SKM-1 treated with dmso at 0.1 percent for 144 hours (cell line): ENCODE measurements at regions not wholly inside any gene's neighbourhood (a gene's known extent, or its start where the extent isn't known, plus 50 kb on each side); places are given as distances from the start of the nearest gene placed in this dataset.

Experiments
- DNase-seq: peaks from one replicate; lab custom pipeline; 2025; ENCODE audit not compliant: unreplicated experiment; lab: John Stamatoyannopoulos, UW

DNA sequence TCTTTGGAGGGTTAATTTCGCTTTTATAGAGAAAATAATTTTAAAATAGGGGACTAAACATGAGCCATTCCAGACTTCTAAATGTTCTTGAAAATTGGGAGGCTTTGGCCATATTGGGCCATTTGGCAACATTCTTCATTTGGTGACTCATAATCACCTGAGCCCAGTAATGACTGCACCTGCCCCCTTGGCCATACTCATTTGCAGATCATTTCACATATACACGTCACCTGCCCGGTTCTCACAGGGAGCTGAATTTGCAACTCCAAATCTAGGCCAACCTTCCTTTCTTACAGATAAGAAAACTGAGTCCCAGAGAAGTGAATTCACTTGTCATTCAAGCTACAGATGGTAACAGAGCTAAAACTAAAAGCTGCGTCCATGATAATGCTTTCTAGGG is 289.7 kb downstream of the EPHA4 start:
- DNase-seq = no peak

- no peak for DNase-seq
Observed at GRCh38 chr2:221283896-221284545, 288.1 kb downstream of the EPHA4 start.

DNA sequence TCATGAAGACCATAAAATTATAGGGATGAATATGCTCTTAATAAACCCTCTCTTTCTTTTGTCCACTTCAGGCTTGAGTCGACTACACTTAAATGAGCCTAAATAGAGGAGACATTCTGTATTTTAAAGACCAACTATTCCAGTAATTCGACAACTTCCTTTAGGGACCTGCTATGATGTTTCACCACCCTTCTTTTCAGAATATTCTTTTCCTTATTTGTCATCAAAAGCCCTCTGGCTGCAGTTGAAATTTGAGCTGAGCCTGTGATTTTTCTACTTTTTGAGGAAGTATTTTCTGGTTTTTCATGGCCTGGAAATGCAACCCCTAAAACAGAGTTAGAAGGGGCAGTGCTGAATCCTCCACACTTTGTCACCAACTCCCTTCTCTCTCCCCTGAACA is 287.0 kb downstream of the EPHA4 start:
- DNase-seq = no peak

GRCh38 chr2:221286406-221286805 is 285.7 kb downstream of the EPHA4 start:
- DNase-seq = no peak

- no peak for DNase-seq
Observed at GRCh38 chr2:221289389-221289788, 282.7 kb downstream of the EPHA4 start.

DNA sequence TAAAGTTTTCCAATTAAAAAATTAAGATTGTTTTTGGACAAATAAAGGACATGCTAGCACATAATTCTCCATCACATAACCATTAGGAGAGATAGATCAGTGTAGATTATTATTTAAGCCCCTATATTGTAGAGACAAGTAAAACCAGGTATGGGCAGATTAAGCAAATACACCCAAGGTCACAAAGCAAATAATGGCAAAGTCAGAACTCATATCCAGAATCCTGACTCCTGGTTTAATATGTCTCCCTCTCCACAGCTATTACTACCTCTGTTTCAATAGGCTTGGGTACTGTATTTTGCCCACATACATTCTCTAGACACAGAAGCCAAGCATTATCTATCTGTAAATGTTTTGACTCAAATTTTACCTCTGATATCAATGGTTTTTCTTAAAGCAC is 282.3 kb downstream of the EPHA4 start:
- DNase-seq = no peak

GRCh38 chr2:221293949-221294742 is 278.0 kb downstream of the EPHA4 start:
- no peak for DNase-seq

- DNase-seq = no peak
Observed at GRCh38 chr2:221304916-221305315, 267.2 kb downstream of the EPHA4 start.

DNA sequence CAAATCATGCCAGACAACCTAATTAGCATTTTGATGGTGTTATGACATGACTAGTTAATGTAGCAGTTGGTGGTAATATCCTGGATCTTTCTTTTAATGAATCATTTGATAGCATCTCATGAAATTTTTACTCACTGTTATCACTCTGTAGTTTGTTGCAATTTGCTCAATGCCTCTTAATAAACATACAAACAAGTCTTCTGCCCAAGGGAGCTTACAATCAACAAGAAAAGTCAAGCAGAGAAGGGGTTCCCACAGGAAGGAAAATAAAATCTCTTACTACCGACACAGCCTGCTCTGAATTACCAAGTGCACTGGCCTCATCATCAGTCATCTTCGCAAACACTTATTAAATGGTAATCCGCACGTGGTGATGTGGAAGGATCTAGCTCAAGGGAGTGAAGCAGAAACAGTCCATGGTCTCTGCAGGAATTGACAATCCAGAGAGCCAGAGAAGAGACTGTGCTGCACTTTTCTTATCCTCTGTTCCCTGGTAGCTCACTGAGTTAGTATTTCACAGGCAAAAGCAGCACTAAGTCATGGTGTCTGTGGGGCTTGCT is 263.5 kb downstream of the EPHA4 start:
- no peak for DNase-seq

- no peak for DNase-seq
Observed at GRCh38 chr2:221309892-221310583, 262.1 kb downstream of the EPHA4 start.

DNA sequence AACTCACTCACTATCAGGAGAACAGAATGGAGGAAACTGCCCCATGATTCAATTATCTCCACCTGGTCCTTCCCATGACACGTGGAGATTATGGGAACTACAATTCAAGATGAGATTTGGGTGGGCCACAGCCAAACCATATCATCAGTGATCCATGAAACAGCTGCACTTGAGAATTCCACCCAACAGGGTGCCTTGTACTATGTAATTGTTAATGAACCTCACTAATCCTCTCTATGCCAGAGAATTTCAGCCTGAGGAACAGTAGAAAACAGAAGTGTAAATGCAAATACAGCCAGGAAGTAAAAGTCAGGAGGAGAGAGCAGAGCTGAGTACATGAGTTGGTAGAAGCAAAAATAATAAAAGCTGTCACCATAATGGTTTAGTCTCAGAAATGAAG is 261.4 kb downstream of the EPHA4 start:
- DNase-seq = no peak

DNA sequence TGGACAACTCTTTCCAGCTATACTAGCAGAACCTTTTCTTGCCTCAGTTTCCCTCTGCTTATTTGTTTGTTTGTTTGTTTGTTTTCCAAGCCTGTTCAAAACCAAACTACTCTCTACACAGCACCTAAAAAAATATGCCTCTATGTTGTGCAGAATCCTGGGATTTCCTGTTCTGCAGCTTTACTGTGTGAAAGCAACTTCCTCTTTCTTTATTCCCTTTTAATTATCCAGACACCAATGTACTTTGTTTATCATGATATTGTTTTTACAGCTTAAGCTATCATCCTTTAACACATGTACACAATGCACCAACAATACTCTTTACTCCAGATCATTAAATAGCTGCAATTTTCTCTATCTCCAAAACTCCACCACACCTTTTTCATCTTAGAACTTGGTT is 259.5 kb downstream of the EPHA4 start:
- no peak for DNase-seq

GRCh38 chr2:221314786-221315185 is 257.3 kb downstream of the EPHA4 start:
- DNase-seq = no peak

- no peak for DNase-seq
Observed at GRCh38 chr2:221318376-221319130, 253.6 kb downstream of the EPHA4 start.

GRCh38 chr2:221322741-221323140 is 249.4 kb downstream of the EPHA4 start:
- no peak for DNase-seq

GRCh38 chr2:221323513-221323912 is 248.6 kb downstream of the EPHA4 start:
- DNase-seq = no peak

GRCh38 chr2:221330436-221330835 is 241.7 kb downstream of the EPHA4 start:
- DNase-seq = no peak

- DNase-seq = peak; percentile 14
Observed at GRCh38 chr2:221334481-221335218, 237.5 kb downstream of the EPHA4 start.

- DNase-seq = no peak
Observed at GRCh38 chr2:221335219-221335752, 236.8 kb downstream of the EPHA4 start.

DNA sequence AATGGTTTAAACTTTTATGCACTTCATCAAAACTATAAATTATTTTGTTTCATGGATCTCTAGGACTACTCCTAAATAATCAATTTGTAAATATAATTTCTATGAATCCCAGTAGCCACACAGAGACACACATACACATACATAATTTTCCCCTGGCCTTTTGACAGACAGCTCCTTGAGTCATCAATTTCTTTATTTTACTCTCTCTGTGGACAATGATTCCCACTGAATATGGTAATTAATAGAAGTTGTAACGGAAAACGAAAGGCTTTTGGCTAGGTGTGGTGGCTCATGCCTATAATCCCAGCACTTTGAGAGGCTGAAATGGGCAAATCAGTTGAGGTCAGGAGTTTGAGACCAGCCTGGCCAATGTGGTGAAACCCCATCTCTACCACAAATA is 235.1 kb downstream of the EPHA4 start:
- no peak for DNase-seq
